ENCODE measurements at regions not wholly inside any gene's neighbourhood (a gene's known extent, or its start where the extent isn't known, plus 50 kb on each side); places are given as distances from the start of the nearest gene placed in this dataset.

DNA sequence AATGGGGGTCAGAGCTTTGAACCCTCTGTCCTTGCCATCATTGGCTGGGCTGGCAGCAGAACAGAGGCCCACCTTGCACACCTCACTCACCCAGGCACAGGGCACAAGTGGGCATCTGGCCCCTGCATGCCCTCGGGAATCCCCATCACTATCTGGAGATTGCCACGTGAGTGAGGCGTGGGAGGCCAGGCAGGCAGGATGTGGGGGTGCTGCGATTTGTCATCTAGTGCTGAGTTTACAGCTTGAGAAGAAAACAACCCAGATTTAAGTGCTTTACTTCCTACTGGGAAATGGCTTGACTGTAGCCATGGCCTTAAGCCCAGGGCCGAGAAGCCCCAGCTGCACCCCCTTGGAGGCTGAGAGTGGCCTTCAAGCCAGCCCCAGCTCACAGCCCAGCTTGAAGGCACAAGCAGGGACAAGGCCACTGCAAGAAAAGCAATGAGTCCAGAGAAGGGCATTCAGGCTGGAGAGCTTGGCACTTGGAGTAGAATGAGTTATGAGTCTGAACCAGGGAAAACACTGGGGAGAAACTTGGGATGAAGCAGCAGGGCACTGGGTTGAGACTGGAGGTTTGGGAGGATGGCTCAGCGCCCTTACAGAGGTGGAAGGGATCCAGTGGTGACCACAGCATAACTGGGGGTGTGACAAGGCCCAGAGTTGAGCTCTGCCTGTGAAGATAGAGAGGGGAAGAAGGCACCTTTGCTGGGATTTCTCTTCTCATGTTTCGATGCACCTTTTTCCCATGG, 123.0 kb downstream of the CXCL12 start:
- Histone ChIP-seq H4K20me1 (ENCODE audit: insufficient read depth, low read length, poor library complexity, severe bottlenecking) (no peaks in the 10 kb centered on the region), H3K4me2 (ENCODE audit: low read depth, low read length, poor library complexity, severe bottlenecking) (no peak overlapping the region), H3K36me3 (ENCODE audit: insufficient read depth, low read length) (no peaks in the 10 kb centered on the region), H3K27me3 (ENCODE audit: insufficient read depth, low read length, poor library complexity, severe bottlenecking) (no peaks in the 10 kb centered on the region), H3K9me2 (replicated peaks; ENCODE audit: low read depth, low read length) (no peaks in the 10 kb centered on the region), H2AFZ (ENCODE audit: low read length) (no peak overlapping the region), H3K9me3 (ENCODE audit: insufficient read depth, low read depth, low read length) (no peaks in the 10 kb centered on the region; the same call in 1 of the 2 replicates), H3F3A (ENCODE audit: low read depth) (no peaks in the 10 kb centered on the region), H3K9ac (ENCODE audit: low read depth, low read length, poor library complexity, severe bottlenecking) (no peak overlapping the region), H3K4me1 (ENCODE audit: insufficient read depth, low read length, poor library complexity, severe bottlenecking) (no peaks in the 10 kb centered on the region), H3K4me3 (ENCODE audit: low read length, poor library complexity, severe bottlenecking) (no peak overlapping the region), H3K79me2 (ENCODE audit: insufficient read depth, low read length) (no peaks in the 10 kb centered on the region)
- no peak for TF ChIP-seq EZH2phosphoT487 (IDR thresholded peaks at IDR 0.05; ENCODE audit: borderline replicate concordance)
- no peak for TF ChIP-seq CTCF (conservative IDR thresholded peaks at IDR 0.05; ENCODE audit: low read length)

DNA sequence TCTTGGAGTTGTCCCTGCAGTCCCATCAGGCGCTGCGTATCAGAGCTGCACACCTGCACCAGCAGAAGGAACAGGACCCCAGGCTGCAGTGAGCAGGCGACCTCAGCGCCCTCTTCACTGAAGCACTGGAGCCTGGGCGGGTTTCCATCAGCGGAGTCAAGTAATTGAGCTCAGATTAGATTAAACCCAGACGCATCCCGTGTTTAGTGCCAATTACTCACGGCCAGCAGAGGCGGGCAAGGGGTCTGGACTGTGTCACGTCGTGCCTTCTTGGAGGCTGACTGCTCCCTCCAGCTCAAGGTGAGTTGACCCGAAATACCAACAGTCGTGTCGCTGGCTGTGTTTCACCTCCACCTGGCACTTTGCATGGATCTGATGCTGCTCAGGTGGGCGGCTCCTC, 123.6 kb downstream of the CXCL12 start:
- H3K4me2 ChIP-seq (ENCODE audit: low read depth, low read length, poor library complexity, severe bottlenecking), result no peak overlapping the region
- H3K27me3 ChIP-seq (ENCODE audit: insufficient read depth, low read length, poor library complexity, severe bottlenecking), result no peaks in the 10 kb centered on the region
- no peaks in the 10 kb centered on the region for H3K9me2 ChIP-seq (replicated peaks; ENCODE audit: low read depth, low read length)
- H4K20me1 ChIP-seq (ENCODE audit: insufficient read depth, low read length, poor library complexity, severe bottlenecking), result no peaks in the 10 kb centered on the region
- no peaks in the 10 kb centered on the region for H3K36me3 ChIP-seq (ENCODE audit: insufficient read depth, low read length)
- no peaks in the 10 kb centered on the region for H3K4me1 ChIP-seq (ENCODE audit: insufficient read depth, low read length, poor library complexity, severe bottlenecking)
- H3K4me3 ChIP-seq (ENCODE audit: low read length, poor library complexity, severe bottlenecking), result no peak overlapping the region
- no peaks in the 10 kb centered on the region for H3K79me2 ChIP-seq (ENCODE audit: insufficient read depth, low read length)
- TF ChIP-seq EZH2phosphoT487 (IDR thresholded peaks at IDR 0.05; ENCODE audit: borderline replicate concordance) (no peak), CTCF (conservative IDR thresholded peaks at IDR 0.05; ENCODE audit: low read length) (no peak)
- no peaks in the 10 kb centered on the region for H3F3A ChIP-seq (ENCODE audit: low read depth)
- no peaks in the 10 kb centered on the region; the same call in 1 of the 2 replicates for H3K9me3 ChIP-seq (ENCODE audit: insufficient read depth, low read depth, low read length)
- H2AFZ ChIP-seq (ENCODE audit: low read length), result no peak overlapping the region
- no peak overlapping the region for H3K9ac ChIP-seq (ENCODE audit: low read depth, low read length, poor library complexity, severe bottlenecking)

DNA sequence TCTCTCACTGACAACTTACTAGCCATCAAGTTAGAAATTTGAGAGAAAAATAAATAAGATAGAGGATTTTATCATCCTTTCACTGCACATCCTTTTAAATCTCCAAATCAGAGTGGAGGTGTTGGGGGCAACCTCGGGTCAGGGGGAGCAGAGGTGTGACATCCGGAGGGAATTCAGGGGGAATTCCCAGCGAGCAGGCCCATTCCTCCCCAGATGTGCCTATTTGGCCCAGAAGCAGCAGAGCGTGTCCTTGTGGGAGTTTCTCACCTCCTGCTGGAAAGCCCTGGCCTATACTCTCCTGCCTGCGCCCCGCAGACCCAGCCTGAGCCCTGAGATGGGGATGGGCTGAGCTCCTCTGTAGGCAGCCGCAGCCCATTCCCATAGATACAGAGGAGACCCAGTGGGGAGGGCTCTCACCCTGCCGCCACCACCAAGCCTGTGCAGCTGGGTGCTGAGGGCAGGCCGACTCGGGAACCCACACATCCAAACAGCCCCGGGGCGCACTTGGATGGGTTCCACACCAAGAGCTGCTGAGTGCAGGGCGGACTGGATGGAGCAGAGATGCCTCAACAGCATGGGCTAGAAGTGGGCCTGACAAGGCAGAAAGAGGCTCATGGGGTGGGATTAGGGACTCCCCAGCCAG, 124.5 kb downstream of the CXCL12 start:
- Histone ChIP-seq H3K4me3 (ENCODE audit: low read length, poor library complexity, severe bottlenecking) (no peak overlapping the region), H4K20me1 (ENCODE audit: insufficient read depth, low read length, poor library complexity, severe bottlenecking) (no peaks in the 10 kb centered on the region), H3K9me3 (ENCODE audit: insufficient read depth, low read depth, low read length) (no peaks in the 10 kb centered on the region; the same call in 1 of the 2 replicates), H3K4me2 (ENCODE audit: low read depth, low read length, poor library complexity, severe bottlenecking) (no peak overlapping the region), H3K4me1 (ENCODE audit: insufficient read depth, low read length, poor library complexity, severe bottlenecking) (no peaks in the 10 kb centered on the region), H3K9ac (ENCODE audit: low read depth, low read length, poor library complexity, severe bottlenecking) (no peak overlapping the region), H3K27me3 (ENCODE audit: insufficient read depth, low read length, poor library complexity, severe bottlenecking) (no peaks in the 10 kb centered on the region), H3K36me3 (ENCODE audit: insufficient read depth, low read length) (no peaks in the 10 kb centered on the region), H3F3A (ENCODE audit: low read depth) (no peaks in the 10 kb centered on the region), H3K9me2 (replicated peaks; ENCODE audit: low read depth, low read length) (no peaks in the 10 kb centered on the region), H2AFZ (ENCODE audit: low read length) (no peak overlapping the region), H3K79me2 (ENCODE audit: insufficient read depth, low read length) (no peaks in the 10 kb centered on the region)
- no peak for TF ChIP-seq EZH2phosphoT487 (IDR thresholded peaks at IDR 0.05; ENCODE audit: borderline replicate concordance)
- no peak for TF ChIP-seq CTCF (conservative IDR thresholded peaks at IDR 0.05; ENCODE audit: low read length)
